ENCODE measurements at regions not wholly inside any gene's neighbourhood (a gene's known extent, or its start where the extent isn't known, plus 50 kb on each side); places are given as distances from the start of the nearest gene placed in this dataset.

GRCh38 chr1:222171005-222171404 lies 376.9 kb downstream of the HHIPL2 start:
- DNase-seq: peak in 1 of 2 donors; percentile 19

GRCh38 chr1:222168621-222169020 lies 379.3 kb downstream of the HHIPL2 start:
- Histone ChIP-seq H3K36me3 (no peaks in the 10 kb centered on the region), H3K4me3 (no peak overlapping the region), H3K4me1 (no peaks in the 10 kb centered on the region), H3K9me3 (peaks cover 0 to 20% (median 6%) of the 10 kb centered on the region in 4 donors), H3K27me3 (no peaks in the 10 kb centered on the region), H3K27ac (no peak overlapping the region)
- TF ChIP-seq EP300 (IDR thresholded peaks at IDR 0.05) (no peak), POLR2AphosphoS5 (IDR thresholded peaks at IDR 0.05) (no peak), CTCF (IDR thresholded peaks at IDR 0.05) (no peak), POLR2A (IDR thresholded peaks at IDR 0.05) (no peak)
- WGBS, 5 donors: 77 to 93% (median 88%) methylated on average over 1 of the region's 1 CpG
- intact Hi-C loops (cut with DNase I; ENCODE audit: low total_unique reads): no loop called here
- no peak for DNase-seq

More at GRCh38 chr1:222171005-222171404, 376.9 kb downstream of the HHIPL2 start:
- Histone ChIP-seq H3K27me3 (no peaks in the 10 kb centered on the region), H3K27ac (no peak overlapping the region), H3K4me1 (no peaks in the 10 kb centered on the region), H3K4me3 (no peak overlapping the region), H3K36me3 (no peaks in the 10 kb centered on the region), H3K9me3 (peaks cover 0 to 20% (median 6%) of the 10 kb centered on the region in 4 donors)
- no peak for TF ChIP-seq EP300 (IDR thresholded peaks at IDR 0.05)
- TF ChIP-seq POLR2A (IDR thresholded peaks at IDR 0.05): no peak
- peak in 5 of 7 experiments; percentile 26 to 53 (median 43) for TF ChIP-seq CTCF (IDR thresholded peaks at IDR 0.05)
- intact Hi-C loops (cut with DNase I; ENCODE audit: low total_unique reads): no loop called here
- 42 to 49% (median 46%) methylated on average over 2 of the region's 2 CpGs for WGBS, 5 donors

GRCh38 chr1:222167896-222168295 lies 380.0 kb downstream of the HHIPL2 start:
- Histone ChIP-seq H3K27ac (no peak overlapping the region), H3K4me1 (no peaks in the 10 kb centered on the region), H3K36me3 (no peaks in the 10 kb centered on the region), H3K9me3 (peaks cover 0 to 20% (median 6%) of the 10 kb centered on the region in 4 donors), H3K27me3 (no peaks in the 10 kb centered on the region), H3K4me3 (no peak overlapping the region)
- DNase-seq: no peak
- TF ChIP-seq EP300 (IDR thresholded peaks at IDR 0.05) (no peak), POLR2AphosphoS5 (IDR thresholded peaks at IDR 0.05) (no peak), POLR2A (IDR thresholded peaks at IDR 0.05) (no peak), CTCF (IDR thresholded peaks at IDR 0.05) (no peak)
- intact Hi-C loops (cut with DNase I; ENCODE audit: low total_unique reads): no loop called here
- WGBS, 5 donors: 79 to 88% (median 82%) methylated on average over 1 of the region's 1 CpG

GRCh38 chr1:222167111-222167510 lies 380.8 kb downstream of the HHIPL2 start:
- TF ChIP-seq POLR2AphosphoS5 (IDR thresholded peaks at IDR 0.05) (no peak), EP300 (IDR thresholded peaks at IDR 0.05) (no peak), CTCF (IDR thresholded peaks at IDR 0.05) (peak in 5 of 7 experiments; percentile 29 to 65 (median 44)), POLR2A (IDR thresholded peaks at IDR 0.05) (no peak)
- intact Hi-C loops (cut with DNase I; ENCODE audit: low total_unique reads): no loop called here
- WGBS, 5 donors: 42 to 57% (median 51%) methylated on average over 3 of the region's 3 CpGs
- DNase-seq: peak; percentile 30 to 51
- Histone ChIP-seq H3K27me3 (no peaks in the 10 kb centered on the region), H3K36me3 (no peaks in the 10 kb centered on the region), H3K9me3 (peaks cover 0 to 13% (median 4%) of the 10 kb centered on the region in 4 donors), H3K27ac (no peak overlapping the region), H3K4me3 (no peak overlapping the region), H3K4me1 (no peaks in the 10 kb centered on the region)

Measured in stomach (tissue), 8 donors.